ENCODE measurements at regions not wholly inside any gene's neighbourhood (a gene's known extent, or its start where the extent isn't known, plus 50 kb on each side); places are given as distances from the start of the nearest gene placed in this dataset.

GRCh38 chr12:5220099-5220498 is 176.4 kb downstream of the KCNA5 start:
- no peaks in the 10 kb centered on the region for H3K36me3 ChIP-seq (ENCODE audit: control insufficient read depth in 3 of 3, insufficient read depth in 2 of 3, low read depth in 1 of 3, low read length in 3 of 3)
- H3K4me1 ChIP-seq (ENCODE audit: control insufficient read depth in 3 of 3, insufficient read depth in 2 of 3, low read depth in 1 of 3, low read length in 2 of 3): no peaks in the 10 kb centered on the region
- H3K27ac ChIP-seq (ENCODE audit: low read depth in 1 of 3, low read length in 2 of 3): no peak overlapping the region
- H3K4me3 ChIP-seq (ENCODE audit: low read depth in 1 of 3, low read length in 3 of 3): no peak overlapping the region
- peaks cover 0 to 3% (median 0%) of the 10 kb centered on the region in 3 donors for H3K27me3 ChIP-seq (ENCODE audit: control insufficient read depth in 3 of 3, insufficient read depth in 3 of 3, low read length in 3 of 3)
- 65 to 83% (median 76%) methylated on average over 3 of the region's 3 CpGs for WGBS, 3 donors
- DNase-seq (no peak), FAIRE-seq (no peak)
- H3K9me3 ChIP-seq (ENCODE audit: control insufficient read depth in 2 of 2, insufficient read depth in 1 of 2, low read depth in 1 of 2, low read length in 1 of 2): no peaks in the 10 kb centered on the region

GRCh38 chr12:5220835-5221234 is 177.2 kb downstream of the KCNA5 start:
- H3K27ac ChIP-seq (ENCODE audit: low read depth in 1 of 3, low read length in 2 of 3): no peak overlapping the region
- no peak for FAIRE-seq

GRCh38 chr12:5222011-5222461 is 178.4 kb downstream of the KCNA5 start:
- Histone ChIP-seq H3K36me3 (ENCODE audit: control insufficient read depth in 3 of 3, insufficient read depth in 2 of 3, low read depth in 1 of 3, low read length in 3 of 3) (no peaks in the 10 kb centered on the region), H3K27me3 (ENCODE audit: control insufficient read depth in 3 of 3, insufficient read depth in 3 of 3, low read length in 3 of 3) (peaks cover 0 to 3% (median 0%) of the 10 kb centered on the region in 3 donors), H3K27ac (ENCODE audit: low read depth in 1 of 3, low read length in 2 of 3) (no peak overlapping the region), H3K9me3 (ENCODE audit: control insufficient read depth in 2 of 2, insufficient read depth in 1 of 2, low read depth in 1 of 2, low read length in 1 of 2) (no peaks in the 10 kb centered on the region), H3K4me1 (ENCODE audit: control insufficient read depth in 3 of 3, insufficient read depth in 2 of 3, low read depth in 1 of 3, low read length in 2 of 3) (no peaks in the 10 kb centered on the region), H3K4me3 (ENCODE audit: low read depth in 1 of 3, low read length in 3 of 3) (no peak overlapping the region)
- FAIRE-seq: no peak
- no peak for DNase-seq
- 58 to 93% (median 72%) methylated on average over 2 of the region's 2 CpGs for WGBS, 3 donors

More at GRCh38 chr12:5220835-5221234, 177.2 kb downstream of the KCNA5 start:
- no peak for DNase-seq
- WGBS, 3 donors: 64 to 74% (median 70%) methylated on average over 3 of the region's 3 CpGs
- Histone ChIP-seq H3K36me3 (ENCODE audit: control insufficient read depth in 3 of 3, insufficient read depth in 2 of 3, low read depth in 1 of 3, low read length in 3 of 3) (no peaks in the 10 kb centered on the region), H3K27me3 (ENCODE audit: control insufficient read depth in 3 of 3, insufficient read depth in 3 of 3, low read length in 3 of 3) (peaks cover 0 to 3% (median 0%) of the 10 kb centered on the region in 3 donors), H3K4me1 (ENCODE audit: control insufficient read depth in 3 of 3, insufficient read depth in 2 of 3, low read depth in 1 of 3, low read length in 2 of 3) (no peaks in the 10 kb centered on the region), H3K9me3 (ENCODE audit: control insufficient read depth in 2 of 2, insufficient read depth in 1 of 2, low read depth in 1 of 2, low read length in 1 of 2) (no peaks in the 10 kb centered on the region), H3K4me3 (ENCODE audit: low read depth in 1 of 3, low read length in 3 of 3) (no peak overlapping the region)

GRCh38 chr12:5222729-5223128 is 179.1 kb downstream of the KCNA5 start:
- no peaks in the 10 kb centered on the region for H3K36me3 ChIP-seq (ENCODE audit: control insufficient read depth in 3 of 3, insufficient read depth in 2 of 3, low read depth in 1 of 3, low read length in 3 of 3)
- H3K27me3 ChIP-seq (ENCODE audit: control insufficient read depth in 3 of 3, insufficient read depth in 3 of 3, low read length in 3 of 3): peaks cover 0 to under 1% (median 0%) of the 10 kb centered on the region in 3 donors
- H3K9me3 ChIP-seq (ENCODE audit: control insufficient read depth in 2 of 2, insufficient read depth in 1 of 2, low read depth in 1 of 2, low read length in 1 of 2): peaks cover 0 to 1% of the 10 kb centered on the region in 2 donors
- H3K4me3 ChIP-seq (ENCODE audit: low read depth in 1 of 3, low read length in 3 of 3): no peak overlapping the region
- H3K4me1 ChIP-seq (ENCODE audit: control insufficient read depth in 3 of 3, insufficient read depth in 2 of 3, low read depth in 1 of 3, low read length in 2 of 3): no peaks in the 10 kb centered on the region
- H3K27ac ChIP-seq (ENCODE audit: low read depth in 1 of 3, low read length in 2 of 3): no peak overlapping the region
- 88 to 95% (median 94%) methylated on average over 5 of the region's 5 CpGs for WGBS, 3 donors
- DNase-seq: no peak
- no peak for FAIRE-seq

- H3K27ac ChIP-seq (ENCODE audit: low read depth in 1 of 3, low read length in 2 of 3): no peak overlapping the region
- no peak for FAIRE-seq
- H3K36me3 ChIP-seq (ENCODE audit: control insufficient read depth in 3 of 3, insufficient read depth in 2 of 3, low read depth in 1 of 3, low read length in 3 of 3): no peaks in the 10 kb centered on the region
- peaks cover 0 to 6% of the 10 kb centered on the region in 2 donors for H3K9me3 ChIP-seq (ENCODE audit: control insufficient read depth in 2 of 2, insufficient read depth in 1 of 2, low read depth in 1 of 2, low read length in 1 of 2)
- no peaks in the 10 kb centered on the region for H3K4me1 ChIP-seq (ENCODE audit: control insufficient read depth in 3 of 3, insufficient read depth in 2 of 3, low read depth in 1 of 3, low read length in 2 of 3)
- no peaks in the 10 kb centered on the region for H3K27me3 ChIP-seq (ENCODE audit: control insufficient read depth in 3 of 3, insufficient read depth in 3 of 3, low read length in 3 of 3)
- no peak for DNase-seq
- no peak overlapping the region for H3K4me3 ChIP-seq (ENCODE audit: low read depth in 1 of 3, low read length in 3 of 3)
- 83 to 99% (median 87%) methylated on average over 3 of the region's 3 CpGs for WGBS, 3 donors
Observed at GRCh38 chr12:5223881-5224280, 180.2 kb downstream of the KCNA5 start.

- Histone ChIP-seq H3K4me3 (ENCODE audit: low read depth in 1 of 3, low read length in 3 of 3) (no peak overlapping the region), H3K9me3 (ENCODE audit: control insufficient read depth in 2 of 2, insufficient read depth in 1 of 2, low read depth in 1 of 2, low read length in 1 of 2) (peaks cover 0 to 14% of the 10 kb centered on the region in 2 donors), H3K27me3 (ENCODE audit: control insufficient read depth in 3 of 3, insufficient read depth in 3 of 3, low read length in 3 of 3) (no peaks in the 10 kb centered on the region), H3K36me3 (ENCODE audit: control insufficient read depth in 3 of 3, insufficient read depth in 2 of 3, low read depth in 1 of 3, low read length in 3 of 3) (no peaks in the 10 kb centered on the region), H3K27ac (ENCODE audit: low read depth in 1 of 3, low read length in 2 of 3) (no peak overlapping the region), H3K4me1 (ENCODE audit: control insufficient read depth in 3 of 3, insufficient read depth in 2 of 3, low read depth in 1 of 3, low read length in 2 of 3) (no peaks in the 10 kb centered on the region)
- DNase-seq (no peak), FAIRE-seq (no peak)
- WGBS, 3 donors: 93 to 94% (median 94%) methylated on average over 7 of the region's 7 CpGs
Observed at GRCh38 chr12:5226581-5226980, 182.9 kb downstream of the KCNA5 start.

- Histone ChIP-seq H3K27me3 (ENCODE audit: control insufficient read depth in 3 of 3, insufficient read depth in 3 of 3, low read length in 3 of 3) (peaks cover 0 to 3% (median 0%) of the 10 kb centered on the region in 3 donors), H3K4me1 (ENCODE audit: control insufficient read depth in 3 of 3, insufficient read depth in 2 of 3, low read depth in 1 of 3, low read length in 2 of 3) (no peaks in the 10 kb centered on the region), H3K36me3 (ENCODE audit: control insufficient read depth in 3 of 3, insufficient read depth in 2 of 3, low read depth in 1 of 3, low read length in 3 of 3) (no peaks in the 10 kb centered on the region), H3K4me3 (ENCODE audit: low read depth in 1 of 3, low read length in 3 of 3) (no peak overlapping the region), H3K9me3 (ENCODE audit: control insufficient read depth in 2 of 2, insufficient read depth in 1 of 2, low read depth in 1 of 2, low read length in 1 of 2) (peaks cover 0 to 14% of the 10 kb centered on the region in 2 donors), H3K27ac (ENCODE audit: low read depth in 1 of 3, low read length in 2 of 3) (no peak overlapping the region)
- WGBS, 3 donors: 57 to 62% (median 61%) methylated on average over 7 of the region's 7 CpGs
- FAIRE-seq (no peak), DNase-seq (no peak)
Observed at GRCh38 chr12:5227708-5228373, 184.2 kb downstream of the KCNA5 start.

GRCh38 chr12:5230156-5230555 is 186.5 kb downstream of the KCNA5 start:
- Histone ChIP-seq H3K36me3 (ENCODE audit: control insufficient read depth in 3 of 3, insufficient read depth in 2 of 3, low read depth in 1 of 3, low read length in 3 of 3) (no peaks in the 10 kb centered on the region), H3K9me3 (ENCODE audit: control insufficient read depth in 2 of 2, insufficient read depth in 1 of 2, low read depth in 1 of 2, low read length in 1 of 2) (peaks cover 0 to 14% of the 10 kb centered on the region in 2 donors)

GRCh38 chr12:5230861-5231260 is 187.2 kb downstream of the KCNA5 start:
- Histone ChIP-seq H3K9me3 (ENCODE audit: control insufficient read depth in 2 of 2, insufficient read depth in 1 of 2, low read depth in 1 of 2, low read length in 1 of 2) (peaks cover 0 to 14% of the 10 kb centered on the region in 2 donors), H3K36me3 (ENCODE audit: control insufficient read depth in 3 of 3, insufficient read depth in 2 of 3, low read depth in 1 of 3, low read length in 3 of 3) (no peaks in the 10 kb centered on the region), H3K27ac (ENCODE audit: low read depth in 1 of 3, low read length in 2 of 3) (no peak overlapping the region), H3K4me1 (ENCODE audit: control insufficient read depth in 3 of 3, insufficient read depth in 2 of 3, low read depth in 1 of 3, low read length in 2 of 3) (no peaks in the 10 kb centered on the region), H3K4me3 (ENCODE audit: low read depth in 1 of 3, low read length in 3 of 3) (no peak overlapping the region), H3K27me3 (ENCODE audit: control insufficient read depth in 3 of 3, insufficient read depth in 3 of 3, low read length in 3 of 3) (peaks cover 0 to 3% (median 0%) of the 10 kb centered on the region in 3 donors)
- 79 to 93% (median 88%) methylated on average over 3 of the region's 3 CpGs for WGBS, 3 donors
- FAIRE-seq (no peak), DNase-seq (no peak)

More at GRCh38 chr12:5230156-5230555, 186.5 kb downstream of the KCNA5 start:
- no peak for DNase-seq
- Histone ChIP-seq H3K4me3 (ENCODE audit: low read depth in 1 of 3, low read length in 3 of 3) (no peak overlapping the region), H3K27me3 (ENCODE audit: control insufficient read depth in 3 of 3, insufficient read depth in 3 of 3, low read length in 3 of 3) (peaks cover 0 to 3% (median 0%) of the 10 kb centered on the region in 3 donors), H3K27ac (ENCODE audit: low read depth in 1 of 3, low read length in 2 of 3) (no peak overlapping the region), H3K4me1 (ENCODE audit: control insufficient read depth in 3 of 3, insufficient read depth in 2 of 3, low read depth in 1 of 3, low read length in 2 of 3) (no peaks in the 10 kb centered on the region)
- 73 to 88% (median 83%) methylated on average over 2 of the region's 2 CpGs for WGBS, 3 donors
- no peak for FAIRE-seq
